ENCODE measurements at regions not wholly inside any gene's neighbourhood (a gene's known extent, or its start where the extent isn't known, plus 50 kb on each side); places are given as distances from the start of the nearest gene placed in this dataset.

DNA sequence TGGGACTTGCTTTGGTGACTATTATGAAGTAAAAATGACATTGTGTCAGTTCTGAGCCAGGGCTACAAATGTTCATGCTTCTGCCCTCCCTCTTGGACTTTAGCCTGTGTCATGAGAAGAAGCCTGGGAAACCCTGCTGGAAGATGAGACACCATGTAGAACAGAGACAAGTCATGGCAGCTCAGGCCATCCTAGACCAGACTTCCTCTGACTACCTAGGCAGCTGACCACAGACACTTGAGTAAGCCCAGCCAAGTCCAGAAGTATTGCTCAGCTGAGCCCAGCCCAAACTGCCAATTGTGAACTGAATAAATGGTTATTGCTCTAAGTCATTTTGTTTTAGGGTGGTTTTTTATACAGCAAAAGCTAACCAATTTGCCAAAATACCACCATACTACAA lies 467.6 kb upstream of the CNKSR2 start:
- Mint-ChIP-seq H3K27ac (no peak overlapping the region), H3K4me3 (no peak overlapping the region), H3K9me3 (peaks cover 4% of the 10 kb centered on the region), H3K27me3 (ENCODE audit: low read depth) (no peaks in the 10 kb centered on the region), H3K36me3 (no peaks in the 10 kb centered on the region), H3K4me1 (no peaks in the 10 kb centered on the region)
- DNase-seq (ENCODE audit: low spot score) (no peak), ATAC-seq (no peak)
- POLR2A ChIA-PET: no interaction called here
- CTCF ChIA-PET: no interaction called here
- TF ChIP-seq ZBTB21 (CRISPR knock-in tag; IDR thresholded peaks at IDR 0.05; ENCODE audit: borderline replicate concordance): no peak
- no peak for TF ChIP-seq KAT7 (CRISPR knock-in tag; IDR thresholded peaks at IDR 0.05; ENCODE audit: borderline replicate concordance)
- TF ChIP-seq CBFB (CRISPR knock-in tag; IDR thresholded peaks at IDR 0.05; ENCODE audit: low read depth): no peak
- no peak for TF ChIP-seq MYBL2 (CRISPR knock-in tag; IDR thresholded peaks at IDR 0.05)
- TF ChIP-seq SMAD4 (CRISPR knock-in tag; IDR thresholded peaks at IDR 0.05): no peak
- TF ChIP-seq, protein P1, sequence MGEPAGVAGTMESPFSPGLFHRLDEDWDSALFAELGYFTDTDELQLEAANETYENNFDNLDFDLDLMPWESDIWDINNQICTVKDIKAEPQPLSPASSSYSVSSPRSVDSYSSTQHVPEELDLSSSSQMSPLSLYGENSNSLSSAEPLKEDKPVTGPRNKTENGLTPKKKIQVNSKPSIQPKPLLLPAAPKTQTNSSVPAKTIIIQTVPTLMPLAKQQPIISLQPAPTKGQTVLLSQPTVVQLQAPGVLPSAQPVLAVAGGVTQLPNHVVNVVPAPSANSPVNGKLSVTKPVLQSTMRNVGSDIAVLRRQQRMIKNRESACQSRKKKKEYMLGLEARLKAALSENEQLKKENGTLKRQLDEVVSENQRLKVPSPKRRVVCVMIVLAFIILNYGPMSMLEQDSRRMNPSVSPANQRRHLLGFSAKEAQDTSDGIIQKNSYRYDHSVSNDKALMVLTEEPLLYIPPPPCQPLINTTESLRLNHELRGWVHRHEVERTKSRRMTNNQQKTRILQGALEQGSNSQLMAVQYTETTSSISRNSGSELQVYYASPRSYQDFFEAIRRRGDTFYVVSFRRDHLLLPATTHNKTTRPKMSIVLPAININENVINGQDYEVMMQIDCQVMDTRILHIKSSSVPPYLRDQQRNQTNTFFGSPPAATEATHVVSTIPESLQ (CRISPR knock-in tag; IDR thresholded peaks at IDR 0.05): no peak
- TF ChIP-seq FOXP1 (CRISPR knock-in tag; IDR thresholded peaks at IDR 0.05; ENCODE audit: borderline replicate concordance): no peak
- no peak for TF ChIP-seq TEAD1 (CRISPR knock-in tag; IDR thresholded peaks at IDR 0.05)
- TF ChIP-seq ZMAT4 (CRISPR knock-in tag; IDR thresholded peaks at IDR 0.05): no peak
- no peak for TF ChIP-seq CDX4 (CRISPR knock-in tag; IDR thresholded peaks at IDR 0.05; ENCODE audit: borderline replicate concordance)
- no peak for TF ChIP-seq TEAD4 (CRISPR knock-in tag; IDR thresholded peaks at IDR 0.05)
- TF ChIP-seq MAX (CRISPR knock-in tag; IDR thresholded peaks at IDR 0.05): no peak
- TF ChIP-seq IRF2 (CRISPR knock-in tag; IDR thresholded peaks at IDR 0.05; ENCODE audit: borderline replicate concordance, low read depth): no peak
- no peak for TF ChIP-seq ETV6 (CRISPR knock-in tag; IDR thresholded peaks at IDR 0.05)
- no peak for TF ChIP-seq E2F1 (CRISPR knock-in tag; IDR thresholded peaks at IDR 0.05)
- TF ChIP-seq NR2C2 (CRISPR knock-in tag; IDR thresholded peaks at IDR 0.05): no peak
- TF ChIP-seq, protein P2, sequence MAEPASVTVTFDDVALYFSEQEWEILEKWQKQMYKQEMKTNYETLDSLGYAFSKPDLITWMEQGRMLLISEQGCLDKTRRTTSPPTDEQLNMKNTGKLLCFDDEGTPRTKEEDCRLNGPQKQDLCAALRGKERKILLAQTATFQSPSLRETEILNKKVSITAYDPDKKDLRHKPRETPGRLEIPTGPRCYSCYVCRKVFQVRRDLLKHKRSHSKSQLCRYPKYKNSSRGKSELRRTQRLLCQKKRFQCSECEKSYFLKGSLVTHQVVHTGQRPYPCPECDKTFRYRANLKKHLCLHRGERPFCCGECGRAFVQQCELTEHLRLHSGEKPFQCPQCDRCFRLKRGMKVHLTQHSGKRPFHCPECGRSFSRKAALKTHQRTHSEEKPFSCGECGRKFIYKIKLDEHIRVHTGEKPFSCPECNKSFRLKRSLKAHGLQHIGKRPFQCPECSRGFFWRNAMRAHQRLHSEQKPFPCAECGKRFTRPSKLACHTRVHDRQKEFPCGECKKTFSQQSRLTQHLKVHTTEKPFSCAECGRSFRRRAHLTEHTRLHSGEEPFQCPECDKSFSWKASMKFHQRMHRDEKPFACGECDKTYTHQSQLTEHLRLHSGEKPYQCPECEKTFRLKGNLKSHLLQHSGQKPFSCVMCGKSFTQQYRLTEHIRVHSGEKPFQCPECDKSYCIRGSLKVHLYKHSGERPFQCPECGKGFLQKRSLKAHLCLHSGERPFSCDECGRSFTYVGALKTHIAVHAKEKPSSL (CRISPR knock-in tag; conservative IDR thresholded peaks at IDR 0.05): no peak
- no peak for TF ChIP-seq JUN (CRISPR knock-in tag; IDR thresholded peaks at IDR 0.05)

GRCh38 chrX:20884565-20884964 lies 489.7 kb upstream of the CNKSR2 start:
- DNase-seq (ENCODE audit: low spot score): no peak
- Mint-ChIP-seq H3K9me3 (peaks cover 3% of the 10 kb centered on the region), H3K4me3 (no peak overlapping the region), H3K4me1 (no peaks in the 10 kb centered on the region), H3K27me3 (ENCODE audit: low read depth) (no peaks in the 10 kb centered on the region), H3K27ac (no peak overlapping the region), H3K36me3 (no peaks in the 10 kb centered on the region)
- TF ChIP-seq E2F1 (CRISPR knock-in tag; IDR thresholded peaks at IDR 0.05) (no peak), NFE2L1 (CRISPR knock-in tag; IDR thresholded peaks at IDR 0.05) (no peak), JUN (CRISPR knock-in tag; IDR thresholded peaks at IDR 0.05) (no peak), MYBL2 (CRISPR knock-in tag; IDR thresholded peaks at IDR 0.05) (no peak), ATF3 (CRISPR knock-in tag; conservative IDR thresholded peaks at IDR 0.05) (no peak), JAZF1 (CRISPR knock-in tag; IDR thresholded peaks at IDR 0.05) (no peak), GTF2I (CRISPR knock-in tag; conservative IDR thresholded peaks at IDR 0.05) (no peak), MAX (CRISPR knock-in tag; IDR thresholded peaks at IDR 0.05) (no peak), ATF1 (CRISPR knock-in tag; IDR thresholded peaks at IDR 0.05) (no peak), ZNF232 (CRISPR knock-in tag; IDR thresholded peaks at IDR 0.05) (no peak)
- POLR2A ChIA-PET: no interaction called here
- ATAC-seq: no peak
- CTCF ChIA-PET: no interaction called here

All from WTC11 (cell line).